ENCODE measurements at regions not wholly inside any gene's neighbourhood (a gene's known extent, or its start where the extent isn't known, plus 50 kb on each side); places are given as distances from the start of the nearest gene placed in this dataset.

DNA sequence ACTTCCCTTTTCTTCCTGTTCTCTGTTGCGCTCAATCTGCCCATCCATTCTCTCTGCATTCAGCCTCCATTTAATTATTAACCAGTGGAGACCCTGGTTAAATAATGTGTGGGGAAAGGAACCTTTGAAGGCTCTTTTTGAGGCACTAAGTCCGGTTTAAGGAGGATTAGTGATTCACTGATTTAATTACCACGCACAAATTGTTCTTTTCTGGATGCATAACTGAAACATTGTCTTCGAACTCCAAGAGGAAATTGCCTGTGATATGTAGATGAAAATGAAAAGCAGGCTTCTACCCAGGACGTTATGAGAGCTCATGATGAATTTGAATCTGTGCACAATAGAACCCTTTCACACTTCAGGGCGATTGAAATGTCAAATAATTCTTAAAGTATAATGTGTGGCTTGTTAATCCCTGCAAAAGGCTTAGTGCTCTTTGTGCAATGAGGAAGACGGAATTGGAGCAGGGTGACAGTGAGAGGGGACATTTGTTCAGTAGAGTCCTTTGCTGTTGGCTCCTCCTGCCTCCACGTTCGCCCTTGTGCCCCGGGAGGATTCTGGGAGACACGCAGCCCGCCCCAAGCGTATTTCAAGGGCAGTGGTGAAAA, 51.1 kb upstream of the ZNF236 start:
- TF ChIP-seq, protein P1, sequence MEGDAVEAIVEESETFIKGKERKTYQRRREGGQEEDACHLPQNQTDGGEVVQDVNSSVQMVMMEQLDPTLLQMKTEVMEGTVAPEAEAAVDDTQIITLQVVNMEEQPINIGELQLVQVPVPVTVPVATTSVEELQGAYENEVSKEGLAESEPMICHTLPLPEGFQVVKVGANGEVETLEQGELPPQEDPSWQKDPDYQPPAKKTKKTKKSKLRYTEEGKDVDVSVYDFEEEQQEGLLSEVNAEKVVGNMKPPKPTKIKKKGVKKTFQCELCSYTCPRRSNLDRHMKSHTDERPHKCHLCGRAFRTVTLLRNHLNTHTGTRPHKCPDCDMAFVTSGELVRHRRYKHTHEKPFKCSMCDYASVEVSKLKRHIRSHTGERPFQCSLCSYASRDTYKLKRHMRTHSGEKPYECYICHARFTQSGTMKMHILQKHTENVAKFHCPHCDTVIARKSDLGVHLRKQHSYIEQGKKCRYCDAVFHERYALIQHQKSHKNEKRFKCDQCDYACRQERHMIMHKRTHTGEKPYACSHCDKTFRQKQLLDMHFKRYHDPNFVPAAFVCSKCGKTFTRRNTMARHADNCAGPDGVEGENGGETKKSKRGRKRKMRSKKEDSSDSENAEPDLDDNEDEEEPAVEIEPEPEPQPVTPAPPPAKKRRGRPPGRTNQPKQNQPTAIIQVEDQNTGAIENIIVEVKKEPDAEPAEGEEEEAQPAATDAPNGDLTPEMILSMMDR (IDR thresholded peaks at IDR 0.05; ENCODE audit: low read depth, low read length, missing control alignments) = no peak
- H3K4me3 ChIP-seq (ENCODE audit: low read depth, low read length) = no peak overlapping the region
- DNase-seq (ENCODE audit: low read depth) = no peak

DNA sequence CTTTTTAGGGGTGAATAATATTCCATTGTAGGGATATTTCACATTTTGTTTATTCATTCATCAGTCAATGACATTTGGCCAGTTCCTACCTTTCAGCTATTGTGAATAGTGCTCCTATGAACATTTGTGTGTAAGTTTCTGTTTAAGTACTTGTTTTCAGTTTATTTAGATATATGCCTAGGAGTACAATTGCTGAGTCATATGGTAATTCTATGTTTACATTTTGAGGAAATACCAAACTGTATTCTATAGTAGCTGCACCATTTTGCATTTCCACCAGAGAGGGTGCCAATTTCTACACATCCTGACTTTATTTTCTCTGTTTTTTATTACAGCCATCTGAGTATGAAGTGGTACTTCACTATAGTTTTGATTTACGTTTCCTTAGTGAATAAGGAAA, 54.4 kb upstream of the ZNF236 start:
- no peak for DNase-seq (ENCODE audit: low read depth)
- TF ChIP-seq, protein P1 (IDR thresholded peaks at IDR 0.05; ENCODE audit: low read depth, low read length, missing control alignments) = no peak
- H3K4me3 ChIP-seq (ENCODE audit: low read depth, low read length) = no peak overlapping the region

DNA sequence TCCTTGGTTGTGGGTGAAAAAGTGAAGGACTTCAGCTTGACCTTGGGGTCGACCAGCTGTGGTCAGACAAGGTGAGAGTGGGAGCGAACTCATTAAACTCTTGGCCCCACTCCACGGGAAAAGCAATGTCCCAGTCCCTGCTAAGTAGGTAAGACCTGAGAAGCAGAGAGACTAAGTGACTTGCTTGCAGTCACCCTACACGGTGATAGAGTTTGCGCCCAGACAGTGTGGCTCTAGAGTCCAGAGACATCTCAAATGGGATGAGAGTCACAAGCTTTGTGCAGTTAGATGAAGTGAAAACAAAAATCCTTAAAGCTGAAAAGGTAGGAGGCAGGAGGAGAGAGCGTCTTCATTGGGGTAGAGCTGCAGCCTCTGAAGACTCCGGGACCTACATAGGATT, 55.9 kb upstream of the ZNF236 start:
- TF ChIP-seq, protein P1 (IDR thresholded peaks at IDR 0.05; ENCODE audit: low read depth, low read length, missing control alignments) = no peak

DNA sequence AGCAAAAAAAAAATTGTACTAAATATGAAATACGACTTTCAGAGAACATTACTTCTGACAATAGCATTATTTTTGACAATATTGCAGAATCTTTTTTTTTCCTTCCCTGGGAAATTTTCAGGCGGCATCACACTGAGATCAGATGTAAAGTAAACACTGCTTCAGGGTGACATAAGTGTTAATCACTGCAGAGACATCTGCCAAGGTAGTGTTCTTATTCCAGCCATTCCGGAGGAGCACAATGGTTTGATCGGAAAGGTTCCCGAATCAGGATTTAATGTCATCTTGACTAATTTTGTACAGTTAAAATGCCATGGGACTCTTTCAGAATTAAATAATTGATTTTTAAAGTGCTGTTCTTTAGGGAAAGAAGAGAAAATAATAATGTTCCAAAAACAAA, 56.7 kb upstream of the ZNF236 start:
- TF ChIP-seq, protein P1 (IDR thresholded peaks at IDR 0.05; ENCODE audit: low read depth, low read length, missing control alignments) = no peak
- H3K4me3 ChIP-seq (ENCODE audit: low read depth, low read length) = no peak overlapping the region
- DNase-seq (ENCODE audit: low read depth) = no peak

More for the DNA sequence above, 55.9 kb upstream of the ZNF236 start:
- no peak overlapping the region for H3K4me3 ChIP-seq (ENCODE audit: low read depth, low read length)
- no peak for DNase-seq (ENCODE audit: low read depth)

DNA sequence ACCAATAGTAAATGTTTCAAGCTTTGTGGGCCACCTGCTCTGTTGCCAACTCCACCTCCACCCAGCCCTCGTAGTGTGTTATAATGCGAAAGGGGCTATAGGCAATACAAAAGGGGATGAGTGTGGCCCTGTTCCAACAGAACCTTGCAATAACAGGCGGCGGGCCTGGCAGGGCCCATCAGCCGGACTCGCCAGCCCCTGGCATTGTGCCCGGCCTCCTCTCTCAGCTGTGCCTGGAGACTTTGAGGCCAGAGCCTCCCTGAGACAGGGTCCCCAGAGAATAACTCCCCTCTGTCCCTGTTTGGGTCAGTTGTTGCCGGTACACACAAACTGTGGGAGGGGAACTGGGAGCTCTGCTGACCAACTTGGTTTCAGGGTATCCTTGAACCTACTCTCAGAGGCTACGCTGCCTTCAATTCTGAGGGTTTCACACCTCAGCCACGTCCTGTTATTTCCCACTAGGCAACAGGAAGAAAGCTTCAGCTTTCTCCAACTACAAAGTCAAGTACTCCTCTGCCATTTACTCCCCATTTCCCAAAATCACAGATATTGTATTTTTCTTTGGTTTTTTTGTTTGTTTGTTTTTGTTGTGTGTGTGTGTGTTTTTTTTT, 58.0 kb upstream of the ZNF236 start:
- no peak overlapping the region for H3K4me3 ChIP-seq (ENCODE audit: low read depth, low read length)
- no peak for DNase-seq (ENCODE audit: low read depth)
- TF ChIP-seq, protein P1 (IDR thresholded peaks at IDR 0.05; ENCODE audit: low read depth, low read length, missing control alignments) = no peak

DNA sequence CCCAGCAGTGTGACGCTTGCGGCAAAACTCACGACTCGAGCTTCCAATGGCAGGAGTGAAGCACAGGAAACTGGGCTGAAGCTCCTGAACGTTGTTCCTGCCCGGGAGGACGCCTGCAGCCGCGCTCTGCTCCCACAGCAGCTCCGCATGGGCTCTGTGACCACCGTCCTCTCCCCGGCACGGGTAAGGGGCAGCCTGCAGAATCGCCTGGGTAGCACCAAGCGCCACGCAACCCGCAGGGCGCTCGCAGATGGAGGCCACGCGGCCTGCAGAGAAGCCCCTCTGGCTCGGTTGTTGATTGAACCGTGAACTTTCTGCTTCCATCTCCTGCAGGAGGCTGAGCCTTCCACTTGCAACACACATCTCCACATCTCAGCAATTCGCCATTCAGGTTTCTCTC, 63.3 kb upstream of the ZNF236 start:
- H3K4me3 ChIP-seq (ENCODE audit: low read depth, low read length) = no peak overlapping the region
- TF ChIP-seq, protein P1 (IDR thresholded peaks at IDR 0.05; ENCODE audit: low read depth, low read length, missing control alignments) = no peak
- DNase-seq (ENCODE audit: low read depth) = no peak

DNA sequence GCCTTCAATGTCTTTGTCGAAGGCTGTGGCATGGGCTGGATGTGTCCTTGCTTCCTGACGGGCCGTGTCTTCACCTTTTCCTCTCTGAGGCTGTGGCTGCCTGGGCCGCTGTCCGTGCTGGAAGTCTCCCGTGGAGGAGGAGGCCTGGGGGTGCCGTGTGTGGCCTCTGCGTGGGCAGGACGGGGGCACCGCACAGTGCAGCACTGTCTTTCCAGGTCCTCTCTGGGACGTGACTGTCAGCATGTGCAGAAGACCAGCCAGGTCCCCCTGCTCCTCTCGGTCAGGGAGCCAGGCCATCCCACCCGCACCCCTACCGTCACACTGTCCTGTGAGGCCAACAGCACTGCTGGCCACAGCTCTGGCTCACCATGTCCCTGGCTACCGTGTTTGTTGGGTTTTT, 64.4 kb upstream of the ZNF236 start:
- TF ChIP-seq, protein P1 (IDR thresholded peaks at IDR 0.05; ENCODE audit: low read depth, low read length, missing control alignments) = no peak
- DNase-seq (ENCODE audit: low read depth) = no peak
- H3K4me3 ChIP-seq (ENCODE audit: low read depth, low read length) = no peak overlapping the region
